GM18867 (cell line): ENCODE measurements at regions not wholly inside any gene's neighbourhood (a gene's known extent, or its start where the extent isn't known, plus 50 kb on each side); places are given as distances from the start of the nearest gene placed in this dataset.
"Not testable (repeated sequence)": the region's sequence is repeated elsewhere in the genome, so short reads cannot be mapped to it uniquely, and the experiment has no call there.

Experiments used
- ATAC-seq: cut with Tn5 transposase; IDR thresholded peaks from one replicate; pipeline ENCODE4 v1.9.1; 2021; ENCODE audit warnings: mild to moderate bottlenecking, moderate library complexity; ENCODE audit not compliant: unreplicated experiment

DNA sequence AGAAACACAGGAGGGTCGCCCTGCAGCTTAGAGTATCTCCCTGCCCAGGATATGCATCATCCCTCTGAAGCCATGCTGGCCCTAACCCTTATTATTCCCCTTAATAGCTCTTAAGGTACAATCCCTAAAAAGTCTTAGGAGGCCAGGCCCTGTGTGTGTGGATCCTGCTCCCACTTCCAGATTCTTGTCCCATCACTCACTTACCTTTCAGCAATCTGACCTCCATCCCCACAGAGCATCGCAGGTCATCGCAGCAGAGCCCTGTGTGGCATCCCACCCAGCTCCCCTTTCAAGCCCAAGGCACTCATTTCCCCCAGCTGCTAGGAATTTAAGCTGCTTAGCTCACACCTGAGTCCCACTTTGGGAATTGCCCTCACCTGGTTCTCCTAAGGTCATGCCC, 223.8 kb upstream of the SMLR1 start:
- ATAC-seq, result no peak

DNA sequence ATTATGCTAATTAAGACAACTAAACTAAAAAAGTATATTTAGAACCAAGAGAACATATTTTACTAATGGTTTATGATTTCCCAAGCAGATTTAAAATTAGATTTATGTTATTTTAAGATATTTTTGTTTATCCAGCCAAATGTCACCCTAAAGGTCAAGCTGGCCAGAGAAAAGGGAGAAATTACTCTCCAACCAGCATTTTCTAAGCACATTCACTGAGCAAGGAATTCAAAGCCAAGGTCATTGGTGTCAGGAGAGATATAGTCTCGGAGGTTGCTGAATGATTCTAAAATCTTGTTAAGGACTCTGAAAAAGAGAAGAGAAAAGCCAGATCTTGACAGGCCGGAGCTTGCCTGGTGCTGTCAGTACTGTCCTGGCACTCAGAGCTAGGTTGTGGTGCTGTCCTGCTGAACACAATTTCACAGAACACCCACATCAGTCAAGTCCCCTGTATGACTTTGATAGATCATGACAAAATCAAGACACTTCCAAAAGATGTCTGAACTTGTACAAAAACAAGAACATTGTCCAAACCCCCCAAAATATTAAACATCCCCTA, 222.3 kb upstream of the SMLR1 start:
- no peak for ATAC-seq

DNA sequence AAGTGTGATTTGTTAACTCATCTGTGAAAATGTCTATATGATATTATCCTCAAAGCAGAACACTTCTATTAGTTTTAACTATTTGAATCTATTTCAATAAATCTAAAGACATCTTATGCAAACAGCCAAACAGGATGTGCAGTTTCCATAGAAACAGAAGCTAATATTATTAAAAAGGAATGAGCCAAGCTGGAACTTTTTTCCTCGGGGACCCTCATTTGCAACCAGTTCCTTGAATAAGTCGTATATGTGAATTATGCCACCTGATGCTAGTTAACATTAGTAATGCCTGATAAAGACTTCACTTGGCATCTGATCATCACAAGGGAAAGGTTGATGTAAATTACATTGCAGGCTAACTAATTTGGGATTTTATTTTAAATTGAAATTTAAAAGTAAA, 216.9 kb upstream of the SMLR1 start:
- ATAC-seq, result no peak

DNA sequence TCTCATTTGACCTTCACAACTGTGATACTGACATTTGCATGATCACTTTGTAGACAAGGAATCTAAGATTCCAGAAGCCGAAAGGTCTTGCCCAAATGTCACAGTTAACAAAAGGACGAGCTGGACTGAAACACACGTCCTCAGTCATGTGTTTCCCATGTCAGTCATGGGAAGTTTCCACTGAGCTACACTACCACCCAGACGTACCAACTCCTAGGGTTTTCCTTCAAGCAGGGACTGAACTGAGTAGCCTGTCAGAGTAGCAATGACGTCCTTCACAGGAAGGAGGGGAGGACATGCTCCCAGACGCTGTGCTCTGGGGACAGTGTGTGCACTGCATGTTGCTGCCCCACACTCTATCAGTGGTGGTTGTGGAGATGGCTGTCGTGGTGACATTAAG, 215.8 kb upstream of the SMLR1 start:
- ATAC-seq, result no peak

DNA sequence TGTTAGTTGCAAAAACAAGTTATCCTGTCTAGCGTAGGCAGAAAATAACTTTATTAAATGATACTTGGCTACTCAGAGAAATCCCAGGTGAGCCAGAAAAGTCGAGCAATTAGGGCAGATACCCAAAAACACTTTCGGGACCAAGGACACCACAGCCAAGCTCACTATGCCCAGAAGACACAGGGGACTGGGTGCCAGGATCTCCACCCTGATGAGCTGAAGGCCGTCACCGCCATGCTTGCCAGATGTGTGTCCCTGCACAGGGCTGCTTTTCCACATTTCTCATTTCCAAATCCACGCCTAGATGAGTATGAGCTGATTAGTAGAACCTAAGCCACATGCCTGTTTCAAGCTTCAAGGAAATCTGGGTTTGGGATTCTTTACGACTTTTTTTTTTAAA, 214.0 kb upstream of the SMLR1 start:
- ATAC-seq, result no peak

DNA sequence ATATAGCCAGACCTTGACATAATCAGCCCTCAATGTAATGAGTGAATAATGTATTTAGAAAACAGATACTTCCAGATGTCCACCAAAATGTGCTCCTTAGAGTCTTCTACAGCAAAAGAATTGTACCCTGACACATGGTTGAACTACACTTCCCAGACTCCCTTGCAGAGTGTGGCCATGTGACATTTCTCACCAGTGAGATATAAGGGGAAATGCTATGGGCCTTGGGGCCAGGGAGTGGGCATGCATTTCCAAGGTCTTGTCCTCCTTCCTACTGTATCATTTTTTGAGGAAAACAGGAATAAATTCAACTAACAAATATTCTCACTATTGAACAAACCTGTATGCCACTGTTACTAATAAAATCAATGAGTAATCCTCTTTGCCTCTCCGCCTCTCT, 211.4 kb upstream of the SMLR1 start:
- no peak for ATAC-seq

DNA sequence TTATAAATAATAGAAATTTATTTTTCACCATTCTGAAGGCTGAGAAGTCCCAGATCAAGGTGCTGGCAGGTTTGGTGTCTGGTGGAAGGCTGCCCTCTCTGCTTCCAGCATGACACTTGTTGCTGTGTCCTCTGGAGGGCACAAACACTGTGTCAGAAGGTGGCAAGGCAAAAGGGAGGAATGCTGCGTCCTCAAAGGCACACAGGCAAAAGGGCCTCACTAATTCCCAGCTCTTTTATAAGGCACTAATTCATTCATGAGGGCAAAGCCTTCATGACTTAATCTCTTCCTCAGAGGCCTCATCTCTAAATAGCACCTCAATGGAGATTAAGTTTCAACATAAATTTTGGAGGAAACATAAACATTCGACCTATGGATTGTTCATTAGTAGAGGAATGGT, 209.5 kb upstream of the SMLR1 start:
- ATAC-seq, result no peak

DNA sequence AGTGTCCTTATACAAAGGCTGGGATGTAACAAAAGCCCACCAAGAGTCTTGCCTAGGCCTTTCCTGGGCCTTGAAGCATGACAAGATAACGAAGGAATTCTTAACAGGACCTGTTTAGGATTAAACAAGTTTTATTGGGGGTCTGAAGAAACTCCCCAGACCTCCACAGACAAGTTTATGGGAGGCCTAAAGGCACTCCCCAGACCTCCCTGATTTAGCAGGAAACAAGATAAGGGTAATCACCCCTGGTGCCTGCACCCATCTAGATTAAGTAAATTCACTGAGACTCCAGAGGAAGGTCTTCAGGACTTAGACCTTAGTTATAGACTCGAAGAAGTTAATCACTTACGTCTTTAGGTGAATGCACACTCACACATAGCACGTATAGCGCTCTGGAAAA, 208.4 kb upstream of the SMLR1 start:
- ATAC-seq, result not testable (repeated sequence)

DNA sequence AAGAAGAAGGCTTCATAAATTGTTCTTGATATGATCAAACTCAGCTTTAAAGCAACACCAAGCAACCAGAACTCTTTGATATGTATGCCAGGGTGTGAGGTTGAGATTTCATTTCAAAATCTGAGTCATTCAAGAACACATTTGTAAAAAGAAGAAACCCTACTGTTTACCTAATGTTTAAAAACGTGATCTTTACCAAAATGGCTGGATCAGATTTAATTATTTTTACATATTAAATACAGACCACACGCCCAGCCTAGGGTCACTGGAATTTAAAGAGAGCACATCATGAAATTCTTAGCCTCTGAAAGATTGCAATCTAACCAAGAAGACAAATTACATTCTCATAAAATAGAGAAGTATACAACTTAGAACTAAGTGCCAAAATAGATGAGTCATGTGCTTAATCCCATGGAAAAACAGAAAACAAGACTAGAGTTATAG, 206.8 kb upstream of the SMLR1 start:
- ATAC-seq, result no peak

DNA sequence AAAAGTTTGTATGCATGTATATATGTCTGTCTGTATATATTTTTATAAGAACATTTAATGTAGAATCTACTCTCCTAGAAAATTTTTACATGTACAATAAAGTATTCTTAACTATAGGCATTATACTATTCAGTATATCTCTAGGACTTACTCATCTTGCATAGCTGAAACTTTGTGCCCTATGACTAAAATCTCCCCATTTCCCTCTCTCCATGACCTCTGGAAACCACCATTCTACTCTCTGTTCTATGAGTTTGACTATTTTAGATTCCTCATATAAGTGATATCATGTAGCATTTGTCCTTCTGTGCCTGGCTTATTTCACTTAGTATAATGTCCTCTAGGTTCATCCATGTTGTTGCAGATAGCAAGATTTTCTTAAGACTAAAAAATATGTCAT, 205.1 kb upstream of the SMLR1 start:
- ATAC-seq, result no peak

DNA sequence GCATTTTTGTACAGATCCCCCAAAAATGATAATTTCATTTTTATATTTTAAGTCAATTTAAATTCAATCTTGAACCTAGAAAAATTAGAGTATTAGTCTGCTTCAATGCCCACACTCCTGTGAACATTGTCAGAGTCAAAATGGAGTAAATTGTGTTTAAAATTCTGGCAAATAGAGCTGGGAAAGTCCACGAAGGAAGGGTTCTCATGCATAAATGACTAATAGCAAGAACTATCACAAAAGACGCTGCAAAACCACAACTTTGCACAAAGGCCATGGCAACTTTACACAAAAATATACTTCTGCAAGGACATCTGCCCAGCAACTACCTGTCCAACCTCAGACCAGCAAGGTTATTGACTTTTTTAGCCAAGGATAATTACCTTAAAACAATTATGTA, 203.2 kb upstream of the SMLR1 start:
- peak; percentile 50 for ATAC-seq

DNA sequence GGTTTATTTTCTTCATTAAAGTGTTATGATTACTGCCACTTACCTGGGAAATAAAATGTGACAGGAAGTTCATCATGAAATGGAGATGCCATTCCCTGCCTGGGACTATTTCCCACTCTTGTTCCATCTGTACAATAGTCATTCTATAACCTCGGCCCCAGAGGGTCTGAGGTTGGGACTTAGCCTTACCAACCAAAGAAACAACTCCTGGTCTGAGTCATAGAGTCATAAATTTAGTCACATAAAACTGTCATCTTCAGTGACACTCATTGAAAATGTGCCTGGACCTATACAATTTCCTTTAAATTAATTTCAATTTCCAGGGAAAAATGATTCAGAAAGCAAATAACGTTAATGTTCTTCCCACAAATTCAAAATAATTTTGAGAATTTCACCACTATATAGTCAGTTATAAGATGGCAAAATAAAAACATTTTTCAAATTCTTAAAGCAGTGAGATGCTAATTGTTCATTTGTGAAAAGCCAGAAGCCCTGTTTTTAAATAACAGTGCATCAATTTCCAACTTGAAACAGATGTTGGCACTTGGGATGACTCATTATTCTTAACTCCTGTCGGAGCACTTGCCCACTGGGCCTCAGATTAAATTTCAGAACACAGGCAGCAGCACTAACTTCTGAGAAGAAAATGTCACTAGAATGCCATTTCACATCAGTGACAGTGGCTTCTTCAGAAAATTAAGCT, 201.2 kb upstream of the SMLR1 start:
- ATAC-seq, result peak; percentile 66

DNA sequence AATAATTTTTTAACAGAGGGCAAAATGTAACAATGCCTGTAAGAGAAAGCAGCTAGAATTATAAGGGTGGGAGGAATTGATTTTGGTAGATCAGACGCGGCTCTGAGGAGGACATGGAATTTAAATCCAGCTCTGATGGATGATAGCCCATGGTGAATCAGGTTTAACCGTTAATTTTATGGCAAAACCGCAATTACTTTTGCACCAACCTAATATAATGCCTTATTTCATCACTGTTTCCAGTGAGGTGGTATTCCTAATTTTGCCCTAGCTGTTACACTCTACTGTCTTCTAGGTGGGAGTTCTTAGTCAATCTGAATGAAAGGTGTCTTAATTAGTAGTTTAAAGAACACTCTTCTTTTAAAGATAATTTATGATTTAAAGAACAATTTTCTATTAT, 198.3 kb upstream of the SMLR1 start:
- ATAC-seq, result no peak

DNA sequence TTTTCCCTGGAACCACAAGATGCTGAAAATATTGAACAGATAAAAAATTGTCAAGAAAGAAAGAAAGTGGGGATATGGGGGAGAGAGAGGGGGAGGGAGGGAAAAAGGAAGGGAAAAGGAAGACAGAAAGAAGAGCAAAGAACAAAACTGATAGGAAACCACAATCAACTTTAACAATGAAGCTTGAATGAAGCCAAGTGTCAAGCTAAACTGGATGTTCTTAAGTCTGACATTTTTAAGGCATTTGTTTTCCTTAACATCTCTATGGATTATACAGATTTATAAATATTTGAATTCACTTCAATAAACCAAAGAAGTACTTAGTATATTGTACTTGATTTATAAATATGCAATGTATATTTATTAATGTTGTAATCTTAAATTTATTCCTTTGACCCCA, 197.6 kb upstream of the SMLR1 start:
- ATAC-seq, result no peak

DNA sequence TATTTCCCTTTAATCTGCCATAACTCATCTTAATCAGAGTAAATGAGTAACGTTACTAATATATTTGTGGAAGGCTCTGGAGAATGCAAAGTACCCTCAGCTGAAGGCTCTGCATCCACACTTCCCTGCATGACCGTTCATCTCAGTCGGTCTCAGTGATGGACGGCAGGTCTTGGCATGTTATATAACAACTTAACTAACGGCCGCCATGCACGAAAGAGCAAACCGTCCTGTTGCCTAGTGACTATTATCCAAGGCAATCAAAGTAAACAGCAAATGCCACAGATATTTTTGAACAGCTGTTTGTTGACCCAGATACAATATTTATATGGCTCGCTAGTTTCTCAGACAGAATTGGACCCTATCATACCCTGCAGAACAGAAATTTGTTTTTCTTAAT, 194.9 kb upstream of the SMLR1 start:
- no peak for ATAC-seq

DNA sequence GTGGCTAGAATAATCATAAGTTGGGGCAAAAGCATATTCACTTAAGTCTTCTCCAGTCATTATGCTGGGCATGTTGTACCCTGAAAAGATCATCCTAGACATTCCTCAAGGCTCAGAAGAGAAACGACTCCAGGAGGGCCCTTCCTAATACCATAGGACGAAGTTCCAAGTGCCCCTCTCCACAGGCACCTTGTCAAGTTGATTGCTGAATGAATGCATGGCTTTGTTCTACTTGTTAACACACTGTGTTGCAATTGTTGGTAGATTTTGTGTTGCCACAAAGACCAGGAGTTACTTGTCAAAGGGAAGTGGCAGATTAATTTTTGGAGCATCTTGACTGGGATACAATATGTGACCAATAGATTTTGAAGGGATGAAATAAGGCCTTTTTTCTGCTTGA, 194.3 kb upstream of the SMLR1 start:
- no peak for ATAC-seq

DNA sequence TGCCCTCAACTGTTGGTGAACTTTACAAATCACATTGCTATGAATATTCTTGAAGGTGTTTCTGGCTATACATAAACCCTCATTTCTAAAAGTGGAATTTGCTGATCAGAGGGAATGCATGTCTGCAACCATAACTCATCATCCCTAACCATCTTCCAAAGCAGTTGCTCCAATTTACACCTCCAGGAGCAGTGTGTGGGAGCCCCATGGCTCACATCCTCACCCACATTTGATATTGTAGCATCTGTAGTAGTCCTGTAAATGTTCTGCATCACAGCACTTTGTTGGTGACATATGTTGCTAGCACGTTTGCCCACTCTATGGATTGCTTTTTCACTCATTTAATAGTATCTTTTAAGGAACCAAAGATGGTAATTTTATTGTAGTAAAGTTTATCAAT, 183.8 kb upstream of the SMLR1 start:
- no peak for ATAC-seq

DNA sequence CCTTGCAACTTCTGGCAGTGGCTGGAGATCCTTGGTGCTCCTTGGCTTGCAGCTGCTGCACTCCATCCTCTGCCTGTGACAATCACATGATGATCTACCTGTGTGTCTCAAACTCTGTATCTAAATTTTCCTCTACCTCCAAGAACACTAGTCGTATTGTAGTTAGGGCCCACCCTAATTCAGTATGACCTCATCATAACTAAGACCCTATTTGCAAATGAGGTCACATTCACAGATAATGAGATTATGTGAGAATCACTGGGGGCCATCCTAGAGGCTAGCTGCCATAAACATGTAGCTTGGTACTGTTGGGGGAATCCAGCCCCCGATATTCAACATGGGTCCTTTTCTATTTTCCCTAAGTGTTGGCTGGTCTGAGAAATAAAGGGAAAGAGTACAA, 183.0 kb upstream of the SMLR1 start:
- ATAC-seq, result no peak

DNA sequence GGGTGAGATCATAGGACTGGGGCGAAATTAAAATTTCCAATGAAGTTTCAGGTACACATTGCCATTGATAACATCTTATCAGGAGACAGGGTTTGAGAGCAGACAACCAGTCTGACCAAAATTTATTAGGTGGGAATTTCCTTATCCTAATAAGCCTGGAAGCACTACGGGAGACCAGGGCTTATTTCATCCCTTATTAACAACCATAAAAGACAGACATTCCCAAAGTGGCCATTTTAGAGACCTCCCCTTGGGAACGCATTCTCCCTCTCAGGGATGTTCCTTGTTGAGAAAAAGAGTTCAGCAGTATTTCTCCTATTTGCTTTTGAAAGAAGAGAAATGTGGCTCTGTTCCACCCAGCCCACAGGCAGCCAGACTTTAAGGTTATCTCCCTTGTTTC, 182.4 kb upstream of the SMLR1 start:
- ATAC-seq, result not testable (repeated sequence)

DNA sequence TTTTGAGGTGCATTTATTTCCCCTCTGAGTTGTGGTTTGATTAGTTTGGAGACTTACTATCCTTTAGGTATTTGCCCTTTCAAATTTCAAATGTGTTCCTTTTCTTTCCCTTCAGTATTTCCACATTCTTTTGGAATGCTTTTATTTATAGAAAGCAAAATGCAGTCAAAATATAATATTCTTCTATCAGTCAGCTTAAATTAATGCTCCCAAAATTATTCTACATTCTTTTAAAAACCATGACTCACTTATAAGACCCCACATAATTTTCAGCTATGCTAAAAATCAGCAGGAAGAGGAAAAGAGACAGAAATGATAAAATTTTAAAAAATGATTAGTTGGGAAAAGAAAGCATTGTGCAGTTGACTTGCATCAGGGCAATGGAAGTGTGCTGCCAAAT, 180.0 kb upstream of the SMLR1 start:
- no peak for ATAC-seq

DNA sequence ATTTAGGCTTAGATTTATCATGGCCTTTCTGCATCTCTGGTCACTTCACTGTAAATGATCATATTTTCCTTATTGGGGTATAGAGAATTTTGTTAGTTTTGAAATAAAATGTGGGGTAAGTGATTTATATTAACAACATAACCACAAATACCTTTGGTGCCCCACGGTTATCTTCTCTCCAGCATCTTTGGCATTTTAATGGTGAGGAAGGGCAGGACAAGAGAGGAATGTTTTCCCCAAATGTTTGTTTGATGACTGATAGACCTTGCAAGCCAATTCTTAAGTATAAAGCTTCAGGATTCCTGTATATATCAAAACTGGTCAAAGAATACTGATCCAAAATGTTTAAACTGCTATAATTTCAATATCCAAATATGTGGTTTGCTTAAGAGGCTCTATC, 171.6 kb upstream of the SMLR1 start:
- ATAC-seq, result no peak

DNA sequence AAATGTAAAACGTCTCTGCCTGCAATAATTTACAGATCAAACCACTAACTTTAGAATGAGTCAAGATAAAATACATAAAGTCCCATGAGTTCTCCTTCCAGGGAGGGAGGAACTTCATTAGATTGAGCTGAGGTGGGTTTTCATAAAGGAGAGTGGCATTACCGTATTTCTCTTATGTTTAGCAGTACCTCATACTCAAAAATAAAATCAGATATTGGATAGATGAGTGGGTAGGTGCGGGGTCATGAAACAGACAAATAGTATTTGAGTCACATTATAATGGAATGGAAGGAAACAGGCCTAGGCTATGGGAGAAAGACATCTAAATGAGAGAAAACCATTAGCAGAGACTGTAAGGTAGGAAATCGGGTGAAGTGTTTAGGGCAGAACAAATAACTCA, 166.1 kb upstream of the SMLR1 start:
- no peak for ATAC-seq

DNA sequence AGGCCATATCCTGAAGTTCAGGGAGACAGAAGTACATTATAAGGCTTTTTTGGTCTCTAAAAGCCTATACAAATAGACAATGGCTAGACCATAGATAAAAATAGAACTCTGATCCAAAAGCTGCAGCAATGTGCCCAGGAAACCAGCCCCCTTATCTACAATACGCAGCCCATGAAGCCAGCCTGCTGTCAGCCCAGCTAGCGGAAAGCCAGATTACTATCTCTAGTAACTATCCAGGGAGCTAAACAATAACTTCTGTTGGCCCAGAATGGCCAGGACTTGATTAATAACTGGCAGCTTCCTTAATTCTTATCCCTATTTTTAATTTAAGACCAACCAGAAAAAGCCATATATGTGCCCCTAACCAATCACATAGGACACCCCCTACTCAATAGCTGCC, 160.4 kb upstream of the SMLR1 start:
- no peak for ATAC-seq
